H9 (cell line): ENCODE measurements at regions not wholly inside any gene's neighbourhood (a gene's known extent, or its start where the extent isn't known, plus 50 kb on each side); places are given as distances from the start of the nearest gene placed in this dataset.

Experiments used
- DNase-seq: peaks from one replicate; pipeline ENCODE4 v3.0.0-alpha.2; 2017
- H2AFZ ChIP-seq: one replicate; pipeline ENCODE4 v1.6.1; 2013; ENCODE audit warnings: mild to moderate bottlenecking, low read length, control low read depth, moderate library complexity
- H2AK5ac ChIP-seq: 2 replicates; pipeline ENCODE4 v1.6.1; 2013; ENCODE audit warnings: low read length, control low read depth, mixed read lengths; ENCODE audit not compliant: insufficient read length
- H2BK120ac ChIP-seq: one replicate; pipeline ENCODE4 v1.6.1; 2013; ENCODE audit warnings: low read depth, mild to moderate bottlenecking, low read length, control low read depth, inconsistent platforms; ENCODE audit not compliant: poor library complexity, severe bottlenecking
- H2BK12ac ChIP-seq: 2 replicates; pipeline ENCODE4 v1.6.1; 2013; ENCODE audit warnings: low read length, control low read depth, mixed read lengths, low read depth; ENCODE audit not compliant: insufficient read length
- H2BK15ac ChIP-seq: 2 replicates; pipeline ENCODE4 v1.6.1; 2013; ENCODE audit warnings: low read depth, low read length, control low read depth
- H2BK20ac ChIP-seq: one replicate; pipeline ENCODE4 v1.6.1; 2013; ENCODE audit warnings: low read depth, mild to moderate bottlenecking, low read length, control low read depth, inconsistent platforms; ENCODE audit not compliant: poor library complexity, severe bottlenecking
- H2BK5ac ChIP-seq: 2 replicates; pipeline ENCODE4 v1.6.1; 2013; ENCODE audit warnings: low read length, control low read depth, mixed read lengths; ENCODE audit not compliant: insufficient read length
- H3K14ac ChIP-seq: 2 replicates; pipeline ENCODE4 v1.6.1; 2013; ENCODE audit warnings: low read length, control low read depth; ENCODE audit not compliant: insufficient read depth
- H3K18ac ChIP-seq: 2 replicates; pipeline ENCODE4 v1.6.1; 2013; ENCODE audit warnings: low read depth, mild to moderate bottlenecking, mixed read lengths, low read length, control low read depth; ENCODE audit not compliant: insufficient read length
- H3K23ac ChIP-seq: 2 replicates; pipeline ENCODE4 v1.6.1; 2013; ENCODE audit warnings: low read length, control low read depth, mixed read lengths, low read depth; ENCODE audit not compliant: insufficient read length
- H3K23me2 ChIP-seq: 2 replicates; pipeline ENCODE4 v1.6.1; 2013; ENCODE audit warnings: low read depth, mild to moderate bottlenecking, mixed read lengths, low read length, control low read depth; ENCODE audit not compliant: insufficient read length, poor library complexity, severe bottlenecking
- H3K27ac ChIP-seq: 2 replicates; pipeline ENCODE4 v1.5.1; 2013; ENCODE audit warnings: low read length, control low read depth, mixed read lengths, low read depth; ENCODE audit not compliant: insufficient read length
- H3K27me3 ChIP-seq: 2 replicates; pipeline ENCODE4 v1.6.1; 2013; ENCODE audit warnings: low read length, control low read depth, inconsistent platforms; ENCODE audit not compliant: insufficient read depth
- H3K4ac ChIP-seq: 2 replicates; pipeline ENCODE4 v1.6.1; 2013; ENCODE audit warnings: low read depth, mild to moderate bottlenecking, control low read depth, inconsistent platforms, low read length, moderate library complexity
- H3K4me1 ChIP-seq: 2 replicates; pipeline ENCODE4 v1.6.1; 2013; ENCODE audit warnings: low read length, control low read depth, inconsistent platforms; ENCODE audit not compliant: insufficient read depth
- H3K4me2 ChIP-seq: 2 replicates; pipeline ENCODE4 v1.6.1; 2013; ENCODE audit warnings: low read length, control low read depth, mixed read lengths; ENCODE audit not compliant: insufficient read length, insufficient read depth
- H3K56ac ChIP-seq: 2 replicates; pipeline ENCODE4 v1.6.1; 2013; ENCODE audit warnings: low read depth, mild to moderate bottlenecking, mixed read lengths, low read length, control low read depth; ENCODE audit not compliant: insufficient read length
- H3K79me1 ChIP-seq: 2 replicates; pipeline ENCODE4 v1.6.1; 2013; ENCODE audit warnings: low read depth, mild to moderate bottlenecking, moderate library complexity, low read length, control low read depth, inconsistent platforms; ENCODE audit not compliant: insufficient read depth, poor library complexity, severe bottlenecking
- H3K79me2 ChIP-seq: 2 replicates; pipeline ENCODE4 v1.6.1; 2013; ENCODE audit warnings: low read length, control low read depth, inconsistent platforms; ENCODE audit not compliant: insufficient read depth
- H3K9ac ChIP-seq: 2 replicates; pipeline ENCODE4 v1.6.1; 2013; ENCODE audit warnings: low read length, control low read depth, mixed read lengths; ENCODE audit not compliant: insufficient read length; ENCODE audit errors: extremely low read depth
- H3K9me3 ChIP-seq: one replicate; pipeline ENCODE4 v1.6.1; 2013; ENCODE audit warnings: low read depth, low read length, inconsistent platforms; ENCODE audit not compliant: control insufficient read depth
- H3T11ph ChIP-seq: one replicate; pipeline ENCODE4 v1.6.1; 2013; ENCODE audit warnings: mild to moderate bottlenecking, low read length, control low read depth, inconsistent platforms
- H4K20me1 ChIP-seq: one replicate; pipeline ENCODE4 v1.6.1; 2013; ENCODE audit not compliant: control insufficient read depth, insufficient read length, insufficient read depth
- H4K5ac ChIP-seq: 2 replicates; pipeline ENCODE4 v1.6.1; 2013; ENCODE audit warnings: low read depth, mild to moderate bottlenecking, mixed read lengths, low read length, control low read depth; ENCODE audit not compliant: insufficient read length
- H4K8ac ChIP-seq: replicated peaks from 2 replicates; pipeline ENCODE4 v1.6.1; 2013; ENCODE audit warnings: low read length, control low read depth, mixed read lengths, low read depth; ENCODE audit not compliant: insufficient read length
- H4K91ac ChIP-seq: 2 replicates; pipeline ENCODE4 v1.6.1; 2013; ENCODE audit warnings: low read depth, mild to moderate bottlenecking, moderate library complexity, mixed read lengths, low read length, control low read depth; ENCODE audit not compliant: insufficient read length
- H3K27ac Mint-ChIP-seq, 3 experiments: 2 replicates in 2 of 3; 3 replicates in 1 of 3; pipeline ENCODE4 v1.8.0; 2020 to 2021; ENCODE audit warnings: mixed read lengths in 3 of 3, mild to moderate bottlenecking in 1 of 3, moderate library complexity in 1 of 3
- H3K27me3 Mint-ChIP-seq: 2 replicates; pipeline ENCODE4 v1.8.0; 2021; ENCODE audit warnings: low read depth, mild to moderate bottlenecking, moderate library complexity, mixed read lengths
- H3K36me3 Mint-ChIP-seq, 3 experiments: 2 replicates in 2 of 3; 3 replicates in 1 of 3; pipeline ENCODE4 v1.8.0; 2020 to 2021; ENCODE audit warnings: low read depth in 3 of 3, mixed read lengths in 3 of 3; ENCODE audit not compliant: insufficient read depth in 1 of 3
- H3K4me1 Mint-ChIP-seq, 2 experiments: 2 replicates each; pipeline ENCODE4 v1.8.0; 2020; ENCODE audit warnings: mixed read lengths in 2 of 2
- H3K4me3 Mint-ChIP-seq, 2 experiments: 2 replicates in 1 of 2; 3 replicates in 1 of 2; pipeline ENCODE4 v1.8.0; 2020 to 2021; ENCODE audit warnings: mild to moderate bottlenecking in 2 of 2, mixed read lengths in 2 of 2, moderate library complexity in 1 of 2
- H3K9me3 Mint-ChIP-seq, 2 experiments: 2 replicates in 1 of 2; 3 replicates in 1 of 2; pipeline ENCODE4 v1.8.0; 2020; ENCODE audit warnings: mild to moderate bottlenecking in 2 of 2, mixed read lengths in 2 of 2, moderate library complexity in 1 of 2
- WGBS: extraction: QIAGEN DNeasy Blood & Tissue Kit; methylation state at CpG from one replicate; pipeline ENCODE4 v1.1.7; 2013; ENCODE audit warnings: missing lambda C conversion rate, low lambda C conversion rate, mixed read lengths; ENCODE audit not compliant: insufficient read length; ENCODE audit errors: extremely low coverage; 5-methylcytosine and 5-hydroxymethylcytosine counted together
- TF ChIP-seq, protein P1 (sequence below): fragments of 200-600 bp; sonication (generic); conservative IDR thresholded peaks from 3 replicates; pipeline ENCODE4 v1.8.0; 2021; ENCODE audit warnings: antibody characterized with exemption, mild to moderate bottlenecking

DNA sequence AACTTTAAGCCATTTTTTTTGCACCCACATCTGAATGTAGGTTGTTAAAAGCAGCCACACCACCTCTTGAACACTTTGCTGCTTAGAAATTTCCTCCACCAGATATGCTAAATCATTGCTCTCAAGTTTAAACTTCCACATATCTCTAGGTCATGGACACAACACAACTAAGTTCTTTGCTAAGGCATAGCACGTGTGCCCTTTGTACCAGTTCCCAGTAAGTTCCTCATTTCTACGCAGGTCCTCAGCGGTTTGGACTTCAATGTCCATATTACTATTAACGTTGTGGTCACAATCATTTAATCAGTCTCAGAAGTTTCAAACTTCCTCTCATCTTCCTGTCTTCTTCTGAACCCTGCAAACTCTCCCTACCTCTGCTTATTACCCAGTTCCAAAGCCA lies 661.6 kb upstream of the PKN2 start:
- peaks cover 17 to 19% of the 10 kb centered on the region in 2 experiments for H3K4me1 Mint-ChIP-seq
- no peak overlapping the region for H2AK5ac ChIP-seq
- no peak overlapping the region for H2BK12ac ChIP-seq
- no peaks in the 10 kb centered on the region for H3K23me2 ChIP-seq
- no peaks in the 10 kb centered on the region for H4K20me1 ChIP-seq
- no peak overlapping the region for H2BK20ac ChIP-seq
- no peaks in the 10 kb centered on the region for H3K79me2 ChIP-seq
- no peak for DNase-seq
- no peak overlapping the region for H3K4me2 ChIP-seq
- no peaks in the 10 kb centered on the region; the same call in 1 of the 2 replicates for H3K4me1 ChIP-seq
- no peak overlapping the region for H3K4ac ChIP-seq
- H3K23ac ChIP-seq = no peak overlapping the region
- H3K27me3 Mint-ChIP-seq = no peaks in the 10 kb centered on the region
- H2AFZ ChIP-seq = no peak overlapping the region
- H4K91ac ChIP-seq = no peak overlapping the region
- H3K9me3 ChIP-seq = no peaks in the 10 kb centered on the region
- no peak overlapping the region for H4K5ac ChIP-seq
- H2BK120ac ChIP-seq = no peak overlapping the region
- H3K4me3 Mint-ChIP-seq = no peak overlapping the region
- no CpG with 5 or more reads among the region's 4 CpGs for WGBS
- no peak overlapping the region for H4K8ac ChIP-seq
- no peak overlapping the region for H2BK5ac ChIP-seq
- H3K27me3 ChIP-seq = no peaks in the 10 kb centered on the region
- H3K14ac ChIP-seq = no peak overlapping the region
- no peak overlapping the region for H2BK15ac ChIP-seq
- no peak overlapping the region for H3K56ac ChIP-seq
- no peaks in the 10 kb centered on the region for H3K79me1 ChIP-seq
- peaks cover 6% of the 10 kb centered on the region in 2 experiments; a peak in 3 of 5 replicates for H3K9me3 Mint-ChIP-seq
- no peak overlapping the region for H3K9ac ChIP-seq
- H3K36me3 Mint-ChIP-seq = peaks cover 0 to 6% (median 0%) of the 10 kb centered on the region in 3 experiments; a peak in 5 of 7 replicates
- no peak overlapping the region for H3K18ac ChIP-seq
- no peak overlapping the region for H3K27ac ChIP-seq
- H3K27ac Mint-ChIP-seq = no peak overlapping the region
- no peak overlapping the region for H3T11ph ChIP-seq
- TF ChIP-seq, protein P1, sequence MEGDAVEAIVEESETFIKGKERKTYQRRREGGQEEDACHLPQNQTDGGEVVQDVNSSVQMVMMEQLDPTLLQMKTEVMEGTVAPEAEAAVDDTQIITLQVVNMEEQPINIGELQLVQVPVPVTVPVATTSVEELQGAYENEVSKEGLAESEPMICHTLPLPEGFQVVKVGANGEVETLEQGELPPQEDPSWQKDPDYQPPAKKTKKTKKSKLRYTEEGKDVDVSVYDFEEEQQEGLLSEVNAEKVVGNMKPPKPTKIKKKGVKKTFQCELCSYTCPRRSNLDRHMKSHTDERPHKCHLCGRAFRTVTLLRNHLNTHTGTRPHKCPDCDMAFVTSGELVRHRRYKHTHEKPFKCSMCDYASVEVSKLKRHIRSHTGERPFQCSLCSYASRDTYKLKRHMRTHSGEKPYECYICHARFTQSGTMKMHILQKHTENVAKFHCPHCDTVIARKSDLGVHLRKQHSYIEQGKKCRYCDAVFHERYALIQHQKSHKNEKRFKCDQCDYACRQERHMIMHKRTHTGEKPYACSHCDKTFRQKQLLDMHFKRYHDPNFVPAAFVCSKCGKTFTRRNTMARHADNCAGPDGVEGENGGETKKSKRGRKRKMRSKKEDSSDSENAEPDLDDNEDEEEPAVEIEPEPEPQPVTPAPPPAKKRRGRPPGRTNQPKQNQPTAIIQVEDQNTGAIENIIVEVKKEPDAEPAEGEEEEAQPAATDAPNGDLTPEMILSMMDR = no peak
